ENCODE measurements at regions not wholly inside any gene's neighbourhood (a gene's known extent, or its start where the extent isn't known, plus 50 kb on each side); places are given as distances from the start of the nearest gene placed in this dataset.

- DNase-seq: no peak
These were observed 137.4 kb upstream of the DMAC1 start for GRCh38 chr9:7936996-7937395.

- DNase-seq: no peak
These were observed 136.6 kb upstream of the DMAC1 start for GRCh38 chr9:7936163-7936562.

GRCh38 chr9:7935681-7936080 lies 136.1 kb upstream of the DMAC1 start:
- DNase-seq: no peak

GRCh38 chr9:7932767-7933166 lies 133.2 kb upstream of the DMAC1 start:
- DNase-seq: no peak

- peak in 1 of 2 experiments; percentile 36 for DNase-seq
These were observed 131.0 kb upstream of the DMAC1 start for GRCh38 chr9:7930613-7931012.

- DNase-seq: peak; percentile 47 to 85
These were observed 122.1 kb upstream of the DMAC1 start for GRCh38 chr9:7921545-7922197.

GRCh38 chr9:7912037-7912535 lies 112.5 kb upstream of the DMAC1 start:
- DNase-seq: no peak

GRCh38 chr9:7910426-7911020 lies 110.9 kb upstream of the DMAC1 start:
- no peak for DNase-seq

GRCh38 chr9:7909537-7909936 lies 110.0 kb upstream of the DMAC1 start:
- no peak for DNase-seq

GRCh38 chr9:7907551-7908337 lies 108.2 kb upstream of the DMAC1 start:
- no peak for DNase-seq

- no peak for DNase-seq
These were observed 107.4 kb upstream of the DMAC1 start for GRCh38 chr9:7906783-7907550.

GRCh38 chr9:7901621-7902020 lies 102.0 kb upstream of the DMAC1 start:
- DNase-seq: no peak

GRCh38 chr9:7900541-7900940 lies 101.0 kb upstream of the DMAC1 start:
- no peak for DNase-seq

- DNase-seq: no peak
These were observed 100.2 kb upstream of the DMAC1 start for GRCh38 chr9:7899753-7900152.

GRCh38 chr9:7894231-7894630 lies 94.7 kb upstream of the DMAC1 start:
- no peak for DNase-seq

GRCh38 chr9:7892975-7893374 lies 93.4 kb upstream of the DMAC1 start:
- DNase-seq: no peak

- DNase-seq: no peak
These were observed 80.1 kb upstream of the DMAC1 start for GRCh38 chr9:7879551-7880245.

- DNase-seq: no peak
These were observed 72.6 kb upstream of the DMAC1 start for GRCh38 chr9:7871977-7872730.

- DNase-seq: no peak
These were observed 69.8 kb upstream of the DMAC1 start for GRCh38 chr9:7869340-7869739.

GRCh38 chr9:7862170-7862569 lies 62.6 kb upstream of the DMAC1 start:
- peak in 1 of 2 experiments; percentile 7 for DNase-seq

GRCh38 chr9:7861086-7861485 lies 61.5 kb upstream of the DMAC1 start:
- no peak for DNase-seq

GRCh38 chr9:7860335-7860709 lies 60.7 kb upstream of the DMAC1 start:
- DNase-seq: no peak

Measured in NCI-H526 (cell line).